ENCODE measurements at regions not wholly inside any gene's neighbourhood (a gene's known extent, or its start where the extent isn't known, plus 50 kb on each side); places are given as distances from the start of the nearest gene placed in this dataset.

GRCh38 chr7:69263550-69263949 is 334.7 kb upstream of the AUTS2 start:
- no peak overlapping the region for H3K27ac ChIP-seq
- TF ChIP-seq CTCF (conservative IDR thresholded peaks at IDR 0.05), result no peak

GRCh38 chr7:69269806-69270205 is 328.5 kb upstream of the AUTS2 start:
- no peak for TF ChIP-seq CTCF (conservative IDR thresholded peaks at IDR 0.05)
- no peak overlapping the region for H3K27ac ChIP-seq

GRCh38 chr7:69272101-69272500 is 326.2 kb upstream of the AUTS2 start:
- no peak overlapping the region for H3K27ac ChIP-seq
- no peak for TF ChIP-seq CTCF (conservative IDR thresholded peaks at IDR 0.05)

DNA sequence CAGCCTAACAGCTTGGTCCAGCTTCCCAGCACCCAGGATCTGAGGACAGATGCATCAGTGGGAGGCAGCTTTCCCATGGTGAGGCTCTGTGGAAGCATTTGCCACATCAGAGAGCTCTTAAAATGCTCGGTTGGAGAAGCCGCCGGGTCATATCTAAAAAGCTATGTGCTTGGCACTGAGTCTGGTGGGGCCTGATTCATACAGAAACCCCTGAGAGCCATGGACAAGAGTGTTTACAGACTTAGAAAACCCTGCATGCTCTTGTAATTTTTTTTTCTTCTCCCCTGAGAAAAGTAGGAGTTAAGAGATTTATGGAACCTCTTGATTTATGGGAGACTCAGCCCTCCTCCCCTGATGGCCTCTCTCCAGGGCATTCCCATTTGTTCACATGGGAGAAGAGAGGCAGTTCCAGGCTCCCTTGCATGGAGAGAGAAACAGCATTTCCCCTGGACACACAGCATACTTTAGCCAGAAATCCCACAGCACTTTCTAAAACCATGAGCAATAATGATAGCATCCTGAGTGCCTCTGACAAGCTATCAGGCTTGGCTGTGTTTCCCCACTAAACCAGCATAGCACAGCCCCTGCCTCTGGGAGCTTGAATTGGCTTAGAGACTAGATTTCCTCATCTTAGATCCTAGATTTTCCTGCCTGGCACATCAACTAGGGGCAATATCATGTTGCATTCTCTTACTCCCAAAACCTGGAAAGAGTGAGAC is 322.1 kb upstream of the AUTS2 start:
- no peak overlapping the region for H3K27ac ChIP-seq
- TF ChIP-seq CTCF (conservative IDR thresholded peaks at IDR 0.05), result no peak

GRCh38 chr7:69277366-69277765 is 320.9 kb upstream of the AUTS2 start:
- no peak for TF ChIP-seq CTCF (conservative IDR thresholded peaks at IDR 0.05)
- no peak overlapping the region for H3K27ac ChIP-seq

GRCh38 chr7:69282946-69283345 is 315.3 kb upstream of the AUTS2 start:
- no peak overlapping the region for H3K27ac ChIP-seq
- no peak for TF ChIP-seq CTCF (conservative IDR thresholded peaks at IDR 0.05)

DNA sequence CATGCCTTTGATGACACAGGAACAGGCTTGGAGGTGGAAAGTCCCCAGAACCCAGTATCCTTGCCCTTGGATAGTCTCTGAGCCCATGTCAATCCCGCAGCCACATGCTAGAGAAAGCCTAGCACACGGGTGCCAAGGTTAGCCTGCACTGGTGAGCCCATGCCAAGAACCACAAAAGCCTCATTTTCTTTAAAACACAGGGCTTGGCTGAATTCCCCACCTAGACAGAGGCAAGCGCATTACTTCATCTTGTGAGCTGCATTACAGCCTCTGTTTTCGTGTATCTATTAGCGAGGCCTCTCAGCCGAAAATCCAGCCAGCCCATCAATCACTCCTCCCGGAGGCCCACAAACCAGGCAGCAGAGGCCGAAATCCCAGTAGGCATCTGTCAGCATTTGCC is 314.9 kb upstream of the AUTS2 start:
- H3K27ac ChIP-seq, result no peak overlapping the region
- TF ChIP-seq CTCF (conservative IDR thresholded peaks at IDR 0.05), result no peak

All from VCaP (cell line).